HCT116 (cell line): ENCODE measurements at regions not wholly inside any gene's neighbourhood (a gene's known extent, or its start where the extent isn't known, plus 50 kb on each side); places are given as distances from the start of the nearest gene placed in this dataset.

Experiments
- ATAC-seq: fragments of 200-7000 bp; cut with Tn5 transposase; 2 replicates; pipeline ENCODE4 v1.9.1; 2020; ENCODE audit warnings: mild to moderate bottlenecking, moderate library complexity
- BruUV-seq: library from RNA; stranded (reverse); fragments of 400-500 nt; replicated peaks from 2 replicates; lab custom pipeline; 2021; lab: Mats Ljungman, UMichigan
- CTCF ChIA-PET: fragments of 300-600 bp; sonication (Branson Sonifier 250); formaldehyde crosslinking; loops from one replicate; lab custom pipeline; 2021; ENCODE audit warnings: antibody characterized with exemption; lab: Charles Lee
- POLR2A ChIA-PET: fragments of 300-600, 350-600 bp; sonication (Branson Sonifier 250); formaldehyde crosslinking; loops from one replicate; lab custom pipeline; 2021; ENCODE audit warnings: antibody characterized with exemption; lab: Charles Lee
- RAD21 ChIA-PET, 2 experiments: fragments of 300-600 bp; sonication (Branson Sonifier 250); formaldehyde crosslinking; loops; one replicate each; lab custom pipeline; 2023; ENCODE audit warnings: low total read pairs in 2 of 2; ENCODE audit not compliant: uncharacterized antibody in 2 of 2, unreplicated experiment in 2 of 2, low non-redundant PET in 1 of 2; lab: Charles Lee
- DNase-seq: peaks from one replicate; pipeline ENCODE4 v3.0.0-alpha.2; 2010; ENCODE audit warnings: low read depth, low spot score
- H2AFZ ChIP-seq: fragments of 200-600 bp; shearing (Covaris generic), sonication (generic); 2 replicates; pipeline ENCODE4 v1.6.1; 2017; ENCODE audit warnings: low read depth, mixed run types, mixed read lengths, antibody characterized with exemption, low read length; ENCODE audit not compliant: poor library complexity, severe bottlenecking
- H3K27ac ChIP-seq: 2 replicates; pipeline ENCODE4 v1.5.1; 2012; ENCODE audit warnings: low read depth, low read length
- H3K27me3 ChIP-seq: fragments of 200-600 bp; sonication (generic); 2 replicates; pipeline ENCODE4 v1.6.1; 2016; ENCODE audit warnings: mixed run types, low read length, mixed read lengths; ENCODE audit not compliant: insufficient read depth
- H3K36me3 ChIP-seq, 2 experiments: fragments of 200-500 bp in 1 of 2; fragments of 200-600 bp in 1 of 2; sonication (Bioruptor generic) in 1 of 2; sonication (generic) in 1 of 2; 2 replicates each; pipeline versions ENCODE4 v1.5.1 to v1.6.1; 2014 to 2016; ENCODE audit warnings: low read length in 2 of 2, inconsistent platforms in 1 of 2, mixed read lengths in 1 of 2, mixed run types in 1 of 2; ENCODE audit not compliant: insufficient read depth in 2 of 2, control insufficient read depth in 1 of 2
- H3K4me1 ChIP-seq, 2 experiments: fragments of 200-600 bp in 1 of 2; sonication (generic) in 1 of 2; 2 replicates each; pipeline versions ENCODE4 v1.5.1 to v1.6.1; 2012 to 2017; ENCODE audit warnings: low read length in 2 of 2, inconsistent platforms in 1 of 2, mild to moderate bottlenecking in 1 of 2, mixed read lengths in 1 of 2, mixed run types in 1 of 2, moderate library complexity in 1 of 2; ENCODE audit not compliant: insufficient read depth in 2 of 2, control insufficient read depth in 1 of 2
- H3K4me2 ChIP-seq: fragments of 200-600 bp; sonication (generic); 2 replicates; pipeline ENCODE4 v1.6.1; 2017; ENCODE audit warnings: mixed run types, low read length, mixed read lengths
- H3K4me3 ChIP-seq, 2 experiments: fragments of 200-600 bp in 1 of 2; sonication (generic) in 1 of 2; replicated peaks in 1 of 2; 2 replicates each; pipeline ENCODE4 v1.5.1; 2011 to 2016; ENCODE audit warnings: low read length in 2 of 2, control low read depth in 1 of 2, low read depth in 1 of 2, mild to moderate bottlenecking in 1 of 2, mixed read lengths in 1 of 2, mixed run types in 1 of 2
- H3K79me2 ChIP-seq: fragments of 200-600 bp; sonication (generic); 2 replicates; pipeline ENCODE4 v1.6.1; 2017; ENCODE audit warnings: mild to moderate bottlenecking, mixed run types, low read length, moderate library complexity, mixed read lengths; ENCODE audit not compliant: insufficient read depth
- H3K9ac ChIP-seq: fragments of 200-600 bp; sonication (generic); 2 replicates; pipeline ENCODE4 v1.6.1; 2016; ENCODE audit warnings: low read length, mixed read lengths
- H3K9me2 ChIP-seq: fragments of 200-600 bp; sonication (generic), shearing (Covaris generic); 2 replicates; pipeline ENCODE4 v1.6.1; 2017; ENCODE audit warnings: mixed run types, mild to moderate bottlenecking, moderate library complexity; ENCODE audit not compliant: insufficient read depth
- H3K9me3 ChIP-seq, 2 experiments: fragments of 200-500 bp in 1 of 2; fragments of 200-600 bp in 1 of 2; sonication (Bioruptor generic) in 1 of 2; sonication (generic) in 1 of 2; 2 replicates each; pipeline ENCODE4 v1.6.1; 2014 to 2017; ENCODE audit warnings: low read length in 2 of 2, mixed read lengths in 2 of 2, inconsistent platforms in 1 of 2, low read depth in 1 of 2, mild to moderate bottlenecking in 1 of 2, mixed run types in 1 of 2, moderate library complexity in 1 of 2; ENCODE audit not compliant: control insufficient read depth in 1 of 2, insufficient read depth in 1 of 2
- H4K20me1 ChIP-seq: fragments of 200-600 bp; sonication (generic), shearing (Covaris generic); 2 replicates; pipeline ENCODE4 v1.6.1; 2017; ENCODE audit warnings: mixed run types, mild to moderate bottlenecking, moderate library complexity; ENCODE audit not compliant: insufficient read depth
- ATF3 ChIP-seq: IDR thresholded peaks from 2 replicates; pipeline ENCODE4 v1.6.1; 2012
- CTCF ChIP-seq, 3 experiments: fragments of 200-600 bp in 1 of 3; sonication (generic) in 1 of 3; IDR thresholded peaks in 2 of 3; conservative IDR thresholded peaks in 1 of 3; 2 replicates each; pipeline ENCODE4 v1.5.1; 2012 to 2017; ENCODE audit warnings: low read depth in 2 of 3, low read length in 2 of 3, antibody characterized with exemption in 1 of 3, borderline replicate concordance in 1 of 3, control low read depth in 1 of 3, mild to moderate bottlenecking in 1 of 3, mixed read lengths in 1 of 3, mixed run types in 1 of 3, moderate library complexity in 1 of 3; ENCODE audit not compliant: insufficient read depth in 1 of 3
- EGR1 ChIP-seq: IDR thresholded peaks from 2 replicates; pipeline ENCODE4 v1.6.1; 2012; ENCODE audit warnings: low read depth
- ELF1 ChIP-seq: IDR thresholded peaks from 2 replicates; pipeline ENCODE4 v1.6.1; 2012; ENCODE audit warnings: low read depth, borderline replicate concordance
- EZH2 ChIP-seq: fragments of 200-600 bp; sonication (generic); IDR thresholded peaks from 2 replicates; pipeline ENCODE4 v1.6.1; 2017; ENCODE audit warnings: antibody characterized with exemption, mixed run types
- FOSL1 ChIP-seq: IDR thresholded peaks from 2 replicates; pipeline ENCODE4 v1.6.1; 2012; ENCODE audit warnings: low read depth
- JUND ChIP-seq: IDR thresholded peaks from 2 replicates; pipeline ENCODE4 v1.6.1; 2012
- POLR2A ChIP-seq: IDR thresholded peaks from 2 replicates; pipeline ENCODE4 v1.7.0; 2011; ENCODE audit warnings: borderline replicate concordance; ENCODE audit not compliant: insufficient read depth, insufficient read length; ENCODE audit errors: extremely low read depth
- POLR2AphosphoS5 ChIP-seq: IDR thresholded peaks from 2 replicates; pipeline ENCODE4 v1.6.1; 2011; ENCODE audit warnings: mild to moderate bottlenecking, low read depth, low read length, moderate library complexity
- SIN3A ChIP-seq: IDR thresholded peaks from 2 replicates; pipeline ENCODE4 v1.6.1; 2012; ENCODE audit warnings: low read depth
- SP1 ChIP-seq: IDR thresholded peaks from 2 replicates; pipeline ENCODE4 v1.6.1; 2012; ENCODE audit warnings: low read depth
- SRF ChIP-seq: IDR thresholded peaks from 2 replicates; pipeline ENCODE4 v1.6.1; 2012; ENCODE audit warnings: low read depth
- TCF7L2 ChIP-seq: IDR thresholded peaks from 2 replicates; pipeline ENCODE4 v1.7.0; 2011; ENCODE audit warnings: borderline replicate concordance, inconsistent platforms; ENCODE audit not compliant: insufficient read depth, insufficient read length; ENCODE audit errors: extremely low read depth
- YY1 ChIP-seq: IDR thresholded peaks from 2 replicates; pipeline ENCODE4 v1.6.1; 2011; ENCODE audit warnings: low read length, low read depth, moderate library complexity, mild to moderate bottlenecking; ENCODE audit not compliant: insufficient replicate concordance; ENCODE audit errors: extremely low read depth
- ZFX ChIP-seq: fragments of 450-650 bp; IDR thresholded peaks from 2 replicates; pipeline ENCODE4 v1.6.1; 2017
- intact Hi-C: fragments of 100-400 bp; cut with micrococcal nuclease; formaldehyde crosslinking; loops from 2 replicates; pipeline ENCODE4 v1.10.0; 2022
- TF ChIP-seq, protein P1 (sequence below): IDR thresholded peaks from 2 replicates; pipeline ENCODE4 v1.6.1; 2012
- TF ChIP-seq, protein P2 (sequence below): IDR thresholded peaks from 2 replicates; pipeline ENCODE4 v1.6.1; 2011; ENCODE audit warnings: mild to moderate bottlenecking, low read length, moderate library complexity; ENCODE audit not compliant: insufficient replicate concordance; ENCODE audit errors: extremely low read depth

DNA sequence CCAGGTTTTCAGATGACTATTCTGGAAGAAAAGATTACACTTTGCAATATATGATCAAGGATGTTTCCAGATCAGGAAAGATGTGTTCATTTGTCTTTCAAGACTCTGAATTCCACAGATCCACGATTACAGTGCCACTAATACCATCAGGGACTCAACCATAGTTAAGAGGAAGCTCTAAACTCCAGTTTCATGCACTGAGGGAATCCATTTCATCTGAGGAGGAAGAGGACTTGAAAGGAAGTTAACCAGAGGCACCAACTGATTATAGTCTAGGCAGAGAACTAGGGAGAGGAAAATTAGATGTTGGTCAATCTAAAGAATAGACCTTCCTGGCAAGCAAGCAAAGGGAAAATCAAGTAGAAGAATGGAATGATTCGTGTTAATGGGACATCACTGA is 218.3 kb upstream of the PRDM1 start:
- ChIA-PET CTCF (no interaction called here), RAD21 (no interaction called here), POLR2A (no interaction called here)
- TF ChIP-seq SP1 (no peak), POLR2AphosphoS5 (no peak), EGR1 (no peak), POLR2A (no peak), ZFX (no peak), ELF1 (no peak), SRF (no peak), TCF7L2 (no peak), SIN3A (no peak), CTCF (IDR thresholded peaks at IDR 0.05 in 2 of 3, conservative IDR thresholded peaks at IDR 0.05 in 1 of 3; ENCODE audit: borderline replicate concordance in 1 of 3, insufficient read depth in 1 of 3, low read depth in 2 of 3, low read length in 2 of 3) (no peak), ATF3 (no peak), EZH2 (no peak), FOSL1 (no peak), YY1 (no peak), JUND (no peak)
- TF ChIP-seq, protein P1, sequence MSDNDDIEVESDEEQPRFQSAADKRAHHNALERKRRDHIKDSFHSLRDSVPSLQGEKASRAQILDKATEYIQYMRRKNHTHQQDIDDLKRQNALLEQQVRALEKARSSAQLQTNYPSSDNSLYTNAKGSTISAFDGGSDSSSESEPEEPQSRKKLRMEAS: no peak
- TF ChIP-seq, protein P2, sequence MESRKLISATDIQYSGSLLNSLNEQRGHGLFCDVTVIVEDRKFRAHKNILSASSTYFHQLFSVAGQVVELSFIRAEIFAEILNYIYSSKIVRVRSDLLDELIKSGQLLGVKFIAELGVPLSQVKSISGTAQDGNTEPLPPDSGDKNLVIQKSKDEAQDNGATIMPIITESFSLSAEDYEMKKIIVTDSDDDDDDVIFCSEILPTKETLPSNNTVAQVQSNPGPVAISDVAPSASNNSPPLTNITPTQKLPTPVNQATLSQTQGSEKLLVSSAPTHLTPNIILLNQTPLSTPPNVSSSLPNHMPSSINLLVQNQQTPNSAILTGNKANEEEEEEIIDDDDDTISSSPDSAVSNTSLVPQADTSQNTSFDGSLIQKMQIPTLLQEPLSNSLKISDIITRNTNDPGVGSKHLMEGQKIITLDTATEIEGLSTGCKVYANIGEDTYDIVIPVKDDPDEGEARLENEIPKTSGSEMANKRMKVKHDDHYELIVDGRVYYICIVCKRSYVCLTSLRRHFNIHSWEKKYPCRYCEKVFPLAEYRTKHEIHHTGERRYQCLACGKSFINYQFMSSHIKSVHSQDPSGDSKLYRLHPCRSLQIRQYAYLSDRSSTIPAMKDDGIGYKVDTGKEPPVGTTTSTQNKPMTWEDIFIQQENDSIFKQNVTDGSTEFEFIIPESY: no peak
- H3K27me3 ChIP-seq: no peaks in the 10 kb centered on the region
- no peak overlapping the region for H2AFZ ChIP-seq
- no peaks in the 10 kb centered on the region for H3K4me1 ChIP-seq
- intact Hi-C loops: no loop called here
- DNase-seq: no peak
- no peaks in the 10 kb centered on the region for H3K36me3 ChIP-seq
- no peak overlapping the region for H3K4me3 ChIP-seq
- no peaks in the 10 kb centered on the region for H4K20me1 ChIP-seq
- H3K4me2 ChIP-seq: no peak overlapping the region
- H3K9ac ChIP-seq: no peak overlapping the region
- no peaks in the 10 kb centered on the region for H3K79me2 ChIP-seq
- no peak for ATAC-seq
- no peak overlapping the region for H3K27ac ChIP-seq
- H3K9me2 ChIP-seq: no peaks in the 10 kb centered on the region
- BruUV-seq: no TSS peak
- no peaks in the 10 kb centered on the region for H3K9me3 ChIP-seq
